ENCODE measurements at regions not wholly inside any gene's neighbourhood (a gene's known extent, or its start where the extent isn't known, plus 50 kb on each side); places are given as distances from the start of the nearest gene placed in this dataset.

DNA sequence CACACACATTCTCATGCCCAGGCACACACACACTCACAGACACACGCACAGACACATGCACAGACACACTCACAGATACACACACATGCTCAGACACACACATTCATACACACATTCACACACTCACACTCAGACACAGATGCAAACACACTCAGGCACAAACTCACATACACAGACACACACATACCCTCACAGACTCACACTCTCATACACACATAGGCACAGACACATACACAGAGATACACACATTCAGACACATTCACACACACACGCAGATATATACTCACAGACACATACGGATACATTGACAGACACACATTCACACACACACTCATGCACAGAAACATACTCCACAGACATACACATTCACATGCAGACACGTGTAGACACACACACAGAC, 89.6 kb downstream of the RBFOX3 start:
- Mint-ChIP-seq H3K27ac (no peak overlapping the region), H3K36me3 (no peaks in the 10 kb centered on the region), H3K27me3 (ENCODE audit: low read depth) (peaks cover 32% of the 10 kb centered on the region), H3K9me3 (no peaks in the 10 kb centered on the region), H3K4me1 (peaks cover 32% of the 10 kb centered on the region), H3K4me3 (no peak overlapping the region)
- no peak for TF ChIP-seq CTCF (IDR thresholded peaks at IDR 0.05; ENCODE audit: unreplicated experiment)
- DNase-seq (ENCODE audit: low spot score in 2 of 2, unreplicated experiment in 2 of 2) = no peak

DNA sequence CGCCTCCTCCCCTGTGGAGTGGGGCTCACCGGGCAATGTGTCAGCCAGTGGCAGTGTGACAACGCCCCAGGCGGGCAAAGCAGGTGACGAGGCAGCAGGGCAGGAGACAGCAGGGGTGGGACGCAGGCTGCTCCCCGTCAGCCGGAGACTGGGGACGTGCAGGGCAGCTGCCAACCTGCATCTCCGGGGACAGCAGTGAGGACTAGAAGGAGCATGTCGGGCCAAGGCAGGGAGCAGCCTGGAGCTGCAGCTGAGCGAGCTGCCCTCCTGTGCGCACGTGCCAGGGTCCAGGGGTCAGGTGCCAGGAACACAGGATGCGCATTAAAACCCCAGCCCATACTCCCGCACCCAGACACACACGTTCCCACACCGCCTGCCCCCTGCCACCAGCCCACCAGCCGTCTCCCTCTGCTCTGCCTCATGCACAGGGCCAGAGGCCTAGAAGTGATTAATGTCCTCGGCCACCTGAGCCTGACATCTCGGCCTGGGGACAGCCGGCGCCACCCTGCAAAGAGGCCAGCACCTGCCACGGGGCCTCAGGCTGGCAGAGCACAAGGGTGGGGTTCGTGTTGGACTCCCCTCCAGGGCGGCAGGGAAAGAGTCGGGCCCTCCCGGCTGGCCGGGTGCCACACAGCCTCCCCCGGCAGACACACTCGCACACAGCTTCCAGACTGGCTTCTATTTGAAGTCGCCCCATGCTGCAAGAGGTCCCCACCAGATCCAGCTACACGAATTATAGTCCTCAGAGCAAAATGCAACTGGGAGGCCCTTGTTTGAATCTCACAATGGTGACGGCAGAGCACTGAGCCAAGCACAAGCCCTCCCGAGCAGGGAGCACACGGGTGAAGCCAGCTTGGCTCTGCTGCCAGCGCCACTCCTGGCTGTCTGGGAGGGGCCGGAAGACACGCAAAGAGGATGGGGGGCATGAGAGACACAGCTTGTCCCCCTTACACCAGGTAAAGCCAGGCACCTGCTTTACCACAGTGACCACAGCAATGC, 90.4 kb downstream of the RBFOX3 start:
- no peak for TF ChIP-seq CTCF (IDR thresholded peaks at IDR 0.05; ENCODE audit: unreplicated experiment)

GRCh38 chr17:79519601-79520000, 91.2 kb downstream of the RBFOX3 start:
- H3K27me3 Mint-ChIP-seq (ENCODE audit: low read depth) = peaks cover 25% of the 10 kb centered on the region
- H3K4me3 Mint-ChIP-seq = no peak overlapping the region
- no peak overlapping the region for H3K27ac Mint-ChIP-seq
- DNase-seq (ENCODE audit: low spot score in 2 of 2, unreplicated experiment in 2 of 2) = no peak
- peaks cover 35% of the 10 kb centered on the region for H3K4me1 Mint-ChIP-seq
- TF ChIP-seq CTCF (IDR thresholded peaks at IDR 0.05; ENCODE audit: unreplicated experiment) = no peak
- H3K9me3 Mint-ChIP-seq = no peaks in the 10 kb centered on the region
- no peaks in the 10 kb centered on the region for H3K36me3 Mint-ChIP-seq

More for the DNA sequence above, 90.4 kb downstream of the RBFOX3 start:
- DNase-seq (ENCODE audit: low spot score in 2 of 2, unreplicated experiment in 2 of 2) = no peak
- Mint-ChIP-seq H3K27ac (no peak overlapping the region), H3K4me3 (no peak overlapping the region), H3K27me3 (ENCODE audit: low read depth) (peaks cover 28% of the 10 kb centered on the region), H3K4me1 (peaks cover 34% of the 10 kb centered on the region), H3K36me3 (no peaks in the 10 kb centered on the region), H3K9me3 (no peaks in the 10 kb centered on the region)

DNA sequence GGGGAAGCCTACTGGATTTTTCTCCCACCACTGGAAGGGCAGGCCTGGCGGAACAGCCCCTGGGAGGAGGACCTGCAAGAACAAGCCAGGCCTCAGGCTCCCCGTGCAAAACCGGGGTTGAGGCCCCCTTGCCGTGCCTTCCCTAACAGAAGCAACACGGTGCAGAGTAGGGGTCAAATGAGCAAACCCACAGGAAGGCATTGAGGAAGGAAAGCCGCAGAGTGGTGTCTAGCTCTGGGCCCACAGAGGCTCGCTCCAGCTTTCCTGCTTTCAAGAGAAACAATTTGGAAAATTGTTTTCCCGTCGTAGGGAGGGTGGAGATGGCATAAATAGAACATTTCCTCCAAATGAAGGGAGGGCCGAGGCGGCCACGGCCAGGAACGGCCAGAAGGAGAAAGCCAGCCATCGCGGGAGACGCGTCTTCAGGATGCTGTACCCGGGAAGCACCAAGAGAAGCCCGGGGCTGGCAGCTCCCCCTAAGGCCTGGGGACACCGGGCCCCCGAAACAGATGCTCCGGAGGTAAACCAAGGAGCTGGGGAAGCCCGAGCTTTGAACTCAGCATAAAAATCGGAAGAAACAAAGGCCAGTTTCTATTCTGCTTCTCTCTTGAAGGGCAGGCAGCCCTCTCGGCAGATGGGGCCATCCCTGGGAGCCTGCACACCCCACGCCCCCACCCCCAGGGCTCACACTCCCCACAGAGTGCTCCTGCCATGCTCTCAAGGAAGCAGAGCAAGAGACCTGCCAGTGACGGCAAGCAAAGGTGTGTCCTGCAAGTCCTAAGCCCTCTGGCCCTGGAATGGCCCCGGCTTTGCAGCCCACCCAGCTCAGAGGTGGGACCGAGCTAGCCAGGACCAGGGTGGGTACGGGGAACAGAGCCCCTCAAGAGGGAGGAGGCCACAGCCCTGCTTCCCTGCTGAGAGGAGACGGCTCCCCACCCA, 92.0 kb downstream of the RBFOX3 start:
- DNase-seq (ENCODE audit: low spot score in 2 of 2, unreplicated experiment in 2 of 2) = no peak
- H3K27ac Mint-ChIP-seq = no peak overlapping the region
- peaks cover 19% of the 10 kb centered on the region for H3K27me3 Mint-ChIP-seq (ENCODE audit: low read depth)
- H3K4me3 Mint-ChIP-seq = no peak overlapping the region
- no peaks in the 10 kb centered on the region for H3K36me3 Mint-ChIP-seq
- H3K4me1 Mint-ChIP-seq = peaks cover 30% of the 10 kb centered on the region
- no peaks in the 10 kb centered on the region for H3K9me3 Mint-ChIP-seq
- no peak for TF ChIP-seq CTCF (IDR thresholded peaks at IDR 0.05; ENCODE audit: unreplicated experiment)

DNA sequence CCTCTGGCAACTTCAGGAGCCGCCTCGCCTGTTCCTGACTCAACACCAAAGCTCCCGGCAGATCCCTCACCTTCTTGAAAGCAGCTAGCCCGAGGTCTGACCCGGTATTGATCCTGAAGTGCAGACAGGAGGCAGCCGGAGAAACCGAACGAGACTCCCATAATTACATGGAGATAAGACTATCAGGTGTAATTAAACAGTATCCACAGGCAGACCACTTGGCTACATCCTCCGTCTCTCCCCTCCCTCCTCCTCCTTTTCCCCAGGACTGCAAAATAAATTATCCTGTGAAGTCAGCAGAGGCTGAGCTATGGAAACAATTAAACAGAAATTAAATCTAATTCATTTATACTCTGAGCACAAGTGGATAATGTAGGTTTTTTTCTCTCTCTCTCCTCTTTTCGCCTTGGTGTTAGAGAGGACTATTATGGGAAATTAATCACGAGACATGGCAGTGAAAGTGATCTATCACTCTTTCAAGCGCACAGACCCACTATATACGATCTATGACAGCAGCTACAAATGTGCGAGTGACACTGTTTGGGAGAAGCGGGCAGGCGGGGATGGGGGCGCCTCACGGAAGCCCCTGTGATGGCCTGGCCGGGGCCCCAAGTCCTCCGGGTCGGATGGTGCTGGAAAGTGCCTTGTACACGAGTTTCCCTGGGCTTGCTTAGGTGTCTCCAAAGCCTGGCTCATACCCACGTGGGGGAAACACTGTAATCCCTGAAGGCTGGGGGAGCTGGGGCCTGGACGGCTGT, 92.8 kb downstream of the RBFOX3 start:
- no peak overlapping the region for H3K4me3 Mint-ChIP-seq
- no peak for TF ChIP-seq CTCF (IDR thresholded peaks at IDR 0.05; ENCODE audit: unreplicated experiment)
- H3K27me3 Mint-ChIP-seq (ENCODE audit: low read depth) = peaks cover 10% of the 10 kb centered on the region
- no peaks in the 10 kb centered on the region for H3K9me3 Mint-ChIP-seq
- DNase-seq (ENCODE audit: low spot score in 2 of 2, unreplicated experiment in 2 of 2) = no peak
- H3K27ac Mint-ChIP-seq = no peak overlapping the region
- H3K4me1 Mint-ChIP-seq = peaks cover 30% of the 10 kb centered on the region
- no peaks in the 10 kb centered on the region for H3K36me3 Mint-ChIP-seq
